GM12875 (cell line): ENCODE measurements at regions not wholly inside any gene's neighbourhood (a gene's known extent, or its start where the extent isn't known, plus 50 kb on each side); places are given as distances from the start of the nearest gene placed in this dataset.

Experiments
- H3K4me3 ChIP-seq: one replicate; pipeline ENCODE4 v1.5.1; 2011; ENCODE audit warnings: low read depth, low read length, control low read depth
- CTCF ChIP-seq: IDR thresholded peaks from 2 replicates; pipeline ENCODE4 v1.5.1; 2011; ENCODE audit warnings: low read depth, mild to moderate bottlenecking, control low read depth, inconsistent platforms, low read length, moderate library complexity, borderline replicate concordance; ENCODE audit not compliant: insufficient read depth

GRCh38 chr3:150243466-150243865 is 164.6 kb upstream of the TSC22D2 start:
- TF ChIP-seq CTCF: no peak
- H3K4me3 ChIP-seq: no peak overlapping the region

- no peak for TF ChIP-seq CTCF
- H3K4me3 ChIP-seq: no peak overlapping the region
These were observed 165.7 kb upstream of the TSC22D2 start for GRCh38 chr3:150242220-150242936.

DNA sequence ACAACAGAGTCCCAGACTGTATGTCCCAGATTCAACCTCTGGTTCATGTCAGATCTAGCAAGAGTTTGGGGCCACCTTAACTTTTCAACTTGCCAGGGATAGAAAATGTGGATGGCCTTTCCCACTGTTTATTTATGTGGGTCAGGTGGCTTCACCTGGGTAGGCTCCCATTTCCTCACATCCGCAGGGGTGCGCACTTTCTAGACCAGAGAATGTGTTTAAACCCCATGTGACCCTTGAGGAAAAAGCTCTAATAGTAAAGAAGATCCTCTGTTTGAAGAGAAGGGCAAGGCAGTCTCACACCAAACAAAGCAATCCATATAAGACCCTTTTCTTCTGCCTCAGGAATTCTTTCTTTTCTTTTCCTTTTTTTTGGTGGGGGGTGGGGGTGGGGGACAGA is 167.2 kb upstream of the TSC22D2 start:
- no peak for TF ChIP-seq CTCF
- no peak overlapping the region for H3K4me3 ChIP-seq

- no peak for TF ChIP-seq CTCF
- no peak overlapping the region for H3K4me3 ChIP-seq
These were observed 168.3 kb upstream of the TSC22D2 start for GRCh38 chr3:150239766-150240165.

- no peak overlapping the region for H3K4me3 ChIP-seq
- no peak for TF ChIP-seq CTCF
These were observed 169.0 kb upstream of the TSC22D2 start for GRCh38 chr3:150238995-150239619.

GRCh38 chr3:150238048-150238802 is 169.9 kb upstream of the TSC22D2 start:
- TF ChIP-seq CTCF: no peak
- no peak overlapping the region for H3K4me3 ChIP-seq
